GM10248 (cell line): ENCODE measurements at regions not wholly inside any gene's neighbourhood (a gene's known extent, or its start where the extent isn't known, plus 50 kb on each side); places are given as distances from the start of the nearest gene placed in this dataset.

ENCODE experiments used
- CTCF ChIA-PET: fragments of 300-600 bp; sonication (Branson Sonifier 250); formaldehyde crosslinking; extraction: SDS; loops from one replicate; lab custom pipeline; 2021; ENCODE audit warnings: antibody characterized with exemption; lab: Yijun Ruan, JAX
- POLR2A ChIA-PET: fragments of 350-650 bp; sonication (Branson Sonifier 250); formaldehyde crosslinking; extraction: SDS; loops from one replicate; lab custom pipeline; 2020; ENCODE audit warnings: antibody characterized with exemption; lab: Yijun Ruan, JAX
- DNase-seq: peaks from one replicate; pipeline ENCODE4 v3.0.0; 2012; ENCODE audit errors: extremely low spot score
- TF ChIP-seq, protein P1 (sequence below): IDR thresholded peaks from 2 replicates; pipeline ENCODE4 v1.5.1; 2012; ENCODE audit warnings: mild to moderate bottlenecking, low read depth; ENCODE audit errors: extremely low read depth, missing control alignments, control extremely low read depth

DNA sequence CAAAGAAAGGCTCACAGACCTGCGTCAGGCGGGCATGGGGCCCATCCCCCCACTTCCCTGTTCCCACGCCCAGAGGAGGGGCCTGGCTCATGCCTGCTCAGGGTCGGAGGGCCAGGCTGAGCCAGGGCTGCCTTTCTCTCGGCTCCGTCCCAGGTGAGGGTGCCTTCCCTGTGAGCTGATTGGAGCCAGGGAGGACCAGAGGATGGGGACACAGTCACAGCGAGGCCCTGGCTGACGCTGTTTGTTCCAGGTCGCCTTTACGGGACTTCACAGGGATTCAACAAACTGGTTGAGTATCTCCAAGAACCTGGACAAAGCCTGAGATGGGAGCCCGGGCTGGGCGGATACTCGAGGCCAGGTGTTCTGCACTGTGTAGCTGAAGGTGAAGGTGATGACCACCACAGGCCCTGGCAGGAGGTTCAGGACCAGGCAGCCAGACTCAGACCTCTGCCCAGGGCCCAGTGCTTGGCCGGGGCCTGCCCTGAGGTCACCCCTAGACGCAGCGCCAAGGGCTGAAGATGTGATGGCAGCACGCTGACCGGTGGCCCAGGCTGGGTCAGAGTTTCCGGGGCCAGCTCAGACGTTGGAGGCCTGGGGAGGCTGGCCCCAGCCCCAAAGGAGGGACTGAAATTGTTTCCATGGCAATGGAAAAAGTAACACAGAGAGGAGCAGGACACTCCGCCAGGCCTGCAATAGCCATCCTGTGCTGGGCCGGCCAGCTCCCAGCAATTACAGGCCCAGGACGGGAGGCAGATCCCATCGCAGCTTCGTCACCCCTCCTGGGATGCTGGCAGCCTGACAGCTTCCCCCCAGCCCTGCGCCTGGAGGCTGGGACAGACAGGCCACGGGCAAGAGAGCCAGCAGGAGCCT lies 65.3 kb upstream of the ADAMTS2 start:
- POLR2A ChIA-PET, result no interaction called here
- TF ChIP-seq, protein P1, sequence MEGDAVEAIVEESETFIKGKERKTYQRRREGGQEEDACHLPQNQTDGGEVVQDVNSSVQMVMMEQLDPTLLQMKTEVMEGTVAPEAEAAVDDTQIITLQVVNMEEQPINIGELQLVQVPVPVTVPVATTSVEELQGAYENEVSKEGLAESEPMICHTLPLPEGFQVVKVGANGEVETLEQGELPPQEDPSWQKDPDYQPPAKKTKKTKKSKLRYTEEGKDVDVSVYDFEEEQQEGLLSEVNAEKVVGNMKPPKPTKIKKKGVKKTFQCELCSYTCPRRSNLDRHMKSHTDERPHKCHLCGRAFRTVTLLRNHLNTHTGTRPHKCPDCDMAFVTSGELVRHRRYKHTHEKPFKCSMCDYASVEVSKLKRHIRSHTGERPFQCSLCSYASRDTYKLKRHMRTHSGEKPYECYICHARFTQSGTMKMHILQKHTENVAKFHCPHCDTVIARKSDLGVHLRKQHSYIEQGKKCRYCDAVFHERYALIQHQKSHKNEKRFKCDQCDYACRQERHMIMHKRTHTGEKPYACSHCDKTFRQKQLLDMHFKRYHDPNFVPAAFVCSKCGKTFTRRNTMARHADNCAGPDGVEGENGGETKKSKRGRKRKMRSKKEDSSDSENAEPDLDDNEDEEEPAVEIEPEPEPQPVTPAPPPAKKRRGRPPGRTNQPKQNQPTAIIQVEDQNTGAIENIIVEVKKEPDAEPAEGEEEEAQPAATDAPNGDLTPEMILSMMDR, result no peak
- no peak for DNase-seq
- CTCF ChIA-PET, result no interaction called here

DNA sequence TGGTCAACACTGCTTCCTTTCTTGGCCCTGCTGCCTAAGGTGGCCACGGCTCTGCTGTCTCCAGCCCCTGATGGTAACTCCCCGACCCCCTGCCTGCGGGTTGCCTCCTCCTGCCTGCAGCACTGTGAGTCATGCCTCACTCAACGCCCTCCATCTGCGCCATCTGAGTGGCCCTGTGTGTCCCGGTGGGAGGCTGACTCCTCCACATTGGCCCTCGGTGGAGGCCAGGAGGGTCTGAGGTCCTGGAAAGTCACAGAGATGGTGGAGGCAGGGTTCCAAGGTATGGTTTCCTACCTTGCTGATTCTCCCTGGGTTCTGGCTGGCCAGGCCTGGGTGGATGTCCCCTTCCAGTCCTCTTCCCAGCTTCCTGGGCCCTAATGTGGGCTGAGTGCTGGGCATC lies 64.5 kb upstream of the ADAMTS2 start:
- ChIA-PET CTCF (no interaction called here), POLR2A (no interaction called here)
- TF ChIP-seq, protein P1, result no peak
- no peak for DNase-seq

DNA sequence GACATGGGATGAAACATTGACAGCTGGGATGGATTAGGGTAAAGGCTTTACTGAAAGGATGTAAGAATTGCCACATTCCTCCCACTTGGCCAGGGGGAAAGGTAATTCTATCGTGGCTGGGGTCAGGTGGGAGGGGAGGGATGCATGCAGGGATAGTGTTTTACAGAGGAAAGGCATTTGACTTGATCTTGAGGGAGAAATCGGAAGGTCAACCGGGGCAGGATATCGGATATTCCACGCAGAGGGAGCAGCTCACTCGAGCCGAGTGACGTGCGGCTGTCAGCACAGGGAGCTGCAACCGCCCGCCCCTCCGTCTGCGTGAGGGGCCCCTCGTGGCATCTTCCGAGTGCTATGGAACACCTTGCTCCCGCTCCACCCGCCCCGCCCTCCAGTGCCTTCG lies 63.4 kb upstream of the ADAMTS2 start:
- CTCF ChIA-PET, result no interaction called here
- no peak for DNase-seq
- POLR2A ChIA-PET, result no interaction called here
- TF ChIP-seq, protein P1, result no peak

DNA sequence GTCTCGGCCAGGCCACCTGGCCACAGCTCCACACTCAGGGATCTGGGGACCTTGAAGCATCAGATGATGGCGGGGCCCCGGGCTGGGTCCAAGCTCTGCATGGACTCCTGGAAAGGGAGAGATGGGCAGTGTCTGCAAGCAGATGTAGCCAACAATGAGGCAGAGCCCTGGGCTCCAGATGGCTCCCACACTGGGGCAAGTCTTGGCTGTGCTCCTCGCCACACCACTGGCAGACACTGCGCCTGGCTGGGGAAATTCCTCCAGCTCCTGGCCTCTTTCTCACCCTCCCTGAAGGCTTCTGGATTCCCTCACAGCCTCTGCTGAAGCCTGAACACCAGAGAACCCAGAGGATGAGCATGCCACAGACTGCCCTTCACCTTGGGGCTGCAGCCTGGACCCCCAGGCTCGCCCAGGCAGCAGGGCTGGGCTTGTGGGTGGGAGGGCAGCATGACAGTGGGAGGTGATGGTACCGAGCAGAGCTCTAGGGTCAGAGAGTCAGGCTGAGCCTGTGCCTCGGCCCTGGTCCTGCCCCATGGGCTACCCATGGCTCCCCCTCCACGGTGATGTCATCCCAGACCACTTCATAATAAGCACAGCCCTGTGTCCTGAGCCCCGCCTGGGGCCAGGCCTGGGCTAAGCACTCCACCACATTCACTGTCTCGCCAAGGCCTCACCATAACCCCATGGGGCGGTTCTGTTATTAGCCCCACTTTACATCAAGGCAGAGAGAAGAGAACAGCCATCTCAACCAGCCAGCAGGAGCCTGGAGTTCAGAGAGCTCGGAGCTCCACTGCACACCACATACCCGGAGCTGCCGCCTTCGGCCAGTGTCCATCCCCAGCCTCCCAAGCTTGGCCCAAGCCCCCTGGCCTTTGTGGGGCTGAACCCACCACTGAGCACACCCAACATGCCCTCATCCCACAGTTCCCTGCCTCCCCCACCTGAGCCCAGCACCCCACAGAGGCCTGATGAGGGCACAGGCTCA lies 62.2 kb upstream of the ADAMTS2 start:
- TF ChIP-seq, protein P1, result no peak
- DNase-seq, result no peak
- POLR2A ChIA-PET, result no interaction called here
- CTCF ChIA-PET, result no interaction called here

DNA sequence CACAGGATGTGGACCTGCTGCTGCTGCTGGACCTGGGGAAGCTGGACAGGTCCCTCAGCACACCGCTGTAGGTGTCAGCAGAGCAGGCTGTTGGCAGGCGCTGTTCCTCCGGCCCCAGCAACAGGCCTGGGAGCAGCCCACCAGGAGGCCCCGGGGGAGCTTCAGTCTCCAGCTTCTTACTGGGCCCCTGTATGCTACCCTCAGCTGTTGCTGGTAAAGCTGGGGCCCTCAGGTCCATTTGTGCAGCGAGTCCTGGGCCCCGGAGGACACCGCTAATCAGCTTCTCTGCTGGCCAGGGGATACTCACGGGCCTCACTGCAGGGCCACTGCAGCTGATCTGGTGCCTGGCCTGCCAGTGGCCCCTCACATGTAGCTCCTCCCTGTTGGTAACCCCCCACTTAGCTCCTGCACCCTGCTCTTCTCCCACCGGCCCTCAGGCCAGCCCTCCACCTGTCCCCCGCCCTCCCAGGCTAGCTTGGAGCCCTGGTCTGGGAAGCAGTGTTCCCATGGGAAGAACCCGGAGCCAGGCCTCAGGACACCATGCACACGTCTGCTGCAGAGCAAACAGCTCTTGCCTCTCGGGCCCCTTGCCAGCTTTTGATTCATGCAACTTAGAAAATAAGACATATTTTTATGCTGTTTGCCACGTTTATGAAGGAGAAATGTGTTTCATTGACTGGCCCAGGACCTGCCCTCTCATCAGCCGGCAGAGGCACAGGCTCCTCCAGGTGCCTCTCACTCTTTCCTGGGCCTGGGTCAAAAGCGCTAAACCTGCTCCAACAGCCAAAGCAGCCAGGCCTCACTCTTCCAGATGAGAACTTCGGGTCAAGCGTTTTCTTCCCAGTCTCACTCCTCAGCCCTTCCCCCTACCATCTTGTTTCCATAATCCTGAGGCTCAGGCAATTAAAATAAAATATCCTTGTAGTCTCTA lies 61.0 kb upstream of the ADAMTS2 start:
- TF ChIP-seq, protein P1, result no peak
- ChIA-PET POLR2A (no interaction called here), CTCF (interaction anchor here (1.3 kb wide), 1 partner anchor 9 kb away, joined by 6 read pairs; no protein-coding TSS in a partner anchor)
- DNase-seq, result no peak
